ENCODE measurements at regions not wholly inside any gene's neighbourhood (a gene's known extent, or its start where the extent isn't known, plus 50 kb on each side); places are given as distances from the start of the nearest gene placed in this dataset.

GRCh38 chrX:42976746-42977366, 198.9 kb upstream of the PPP1R2C start:
- TF ChIP-seq TCF4 (CRISPR knock-in tag; IDR thresholded peaks at IDR 0.05; ENCODE audit: borderline replicate concordance) (no peak), ZFP30 (CRISPR knock-in tag; IDR thresholded peaks at IDR 0.05) (no peak), PPARA (CRISPR knock-in tag; IDR thresholded peaks at IDR 0.05; ENCODE audit: borderline replicate concordance) (no peak), RARB (CRISPR knock-in tag; IDR thresholded peaks at IDR 0.05) (no peak), ISL1 (CRISPR knock-in tag; IDR thresholded peaks at IDR 0.05) (no peak), BACH2 (CRISPR knock-in tag; IDR thresholded peaks at IDR 0.05; ENCODE audit: borderline replicate concordance) (no peak), CREB5 (CRISPR knock-in tag; IDR thresholded peaks at IDR 0.05; ENCODE audit: low read depth) (no peak), ZNF565 (CRISPR knock-in tag; conservative IDR thresholded peaks at IDR 0.05; ENCODE audit: low read depth) (no peak), OSR1 (CRISPR knock-in tag; IDR thresholded peaks at IDR 0.05) (no peak), ESRRG (CRISPR knock-in tag; IDR thresholded peaks at IDR 0.05) (no peak), ZNF8 (CRISPR knock-in tag; IDR thresholded peaks at IDR 0.05) (no peak), SNAI2 (CRISPR knock-in tag; IDR thresholded peaks at IDR 0.05) (no peak), ZNF70 (CRISPR knock-in tag; IDR thresholded peaks at IDR 0.05) (no peak), ZC3H10 (CRISPR knock-in tag; IDR thresholded peaks at IDR 0.05) (no peak), CSDC2 (CRISPR knock-in tag; IDR thresholded peaks at IDR 0.05) (no peak), CSRNP3 (CRISPR knock-in tag; IDR thresholded peaks at IDR 0.05) (no peak), TOX (CRISPR knock-in tag; IDR thresholded peaks at IDR 0.05; ENCODE audit: borderline replicate concordance) (no peak)
- TF ChIP-seq, protein P1, sequence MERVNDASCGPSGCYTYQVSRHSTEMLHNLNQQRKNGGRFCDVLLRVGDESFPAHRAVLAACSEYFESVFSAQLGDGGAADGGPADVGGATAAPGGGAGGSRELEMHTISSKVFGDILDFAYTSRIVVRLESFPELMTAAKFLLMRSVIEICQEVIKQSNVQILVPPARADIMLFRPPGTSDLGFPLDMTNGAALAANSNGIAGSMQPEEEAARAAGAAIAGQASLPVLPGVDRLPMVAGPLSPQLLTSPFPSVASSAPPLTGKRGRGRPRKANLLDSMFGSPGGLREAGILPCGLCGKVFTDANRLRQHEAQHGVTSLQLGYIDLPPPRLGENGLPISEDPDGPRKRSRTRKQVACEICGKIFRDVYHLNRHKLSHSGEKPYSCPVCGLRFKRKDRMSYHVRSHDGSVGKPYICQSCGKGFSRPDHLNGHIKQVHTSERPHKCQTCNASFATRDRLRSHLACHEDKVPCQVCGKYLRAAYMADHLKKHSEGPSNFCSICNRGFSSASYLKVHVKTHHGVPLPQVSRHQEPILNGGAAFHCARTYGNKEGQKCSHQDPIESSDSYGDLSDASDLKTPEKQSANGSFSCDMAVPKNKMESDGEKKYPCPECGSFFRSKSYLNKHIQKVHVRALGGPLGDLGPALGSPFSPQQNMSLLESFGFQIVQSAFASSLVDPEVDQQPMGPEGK (CRISPR knock-in tag; IDR thresholded peaks at IDR 0.05; ENCODE audit: borderline replicate concordance): no peak
- TF ChIP-seq, protein P2, sequence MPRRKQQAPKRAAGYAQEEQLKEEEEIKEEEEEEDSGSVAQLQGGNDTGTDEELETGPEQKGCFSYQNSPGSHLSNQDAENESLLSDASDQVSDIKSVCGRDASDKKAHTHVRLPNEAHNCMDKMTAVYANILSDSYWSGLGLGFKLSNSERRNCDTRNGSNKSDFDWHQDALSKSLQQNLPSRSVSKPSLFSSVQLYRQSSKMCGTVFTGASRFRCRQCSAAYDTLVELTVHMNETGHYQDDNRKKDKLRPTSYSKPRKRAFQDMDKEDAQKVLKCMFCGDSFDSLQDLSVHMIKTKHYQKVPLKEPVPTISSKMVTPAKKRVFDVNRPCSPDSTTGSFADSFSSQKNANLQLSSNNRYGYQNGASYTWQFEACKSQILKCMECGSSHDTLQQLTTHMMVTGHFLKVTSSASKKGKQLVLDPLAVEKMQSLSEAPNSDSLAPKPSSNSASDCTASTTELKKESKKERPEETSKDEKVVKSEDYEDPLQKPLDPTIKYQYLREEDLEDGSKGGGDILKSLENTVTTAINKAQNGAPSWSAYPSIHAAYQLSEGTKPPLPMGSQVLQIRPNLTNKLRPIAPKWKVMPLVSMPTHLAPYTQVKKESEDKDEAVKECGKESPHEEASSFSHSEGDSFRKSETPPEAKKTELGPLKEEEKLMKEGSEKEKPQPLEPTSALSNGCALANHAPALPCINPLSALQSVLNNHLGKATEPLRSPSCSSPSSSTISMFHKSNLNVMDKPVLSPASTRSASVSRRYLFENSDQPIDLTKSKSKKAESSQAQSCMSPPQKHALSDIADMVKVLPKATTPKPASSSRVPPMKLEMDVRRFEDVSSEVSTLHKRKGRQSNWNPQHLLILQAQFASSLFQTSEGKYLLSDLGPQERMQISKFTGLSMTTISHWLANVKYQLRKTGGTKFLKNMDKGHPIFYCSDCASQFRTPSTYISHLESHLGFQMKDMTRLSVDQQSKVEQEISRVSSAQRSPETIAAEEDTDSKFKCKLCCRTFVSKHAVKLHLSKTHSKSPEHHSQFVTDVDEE (CRISPR knock-in tag; IDR thresholded peaks at IDR 0.05): no peak
- TF ChIP-seq, protein P3, sequence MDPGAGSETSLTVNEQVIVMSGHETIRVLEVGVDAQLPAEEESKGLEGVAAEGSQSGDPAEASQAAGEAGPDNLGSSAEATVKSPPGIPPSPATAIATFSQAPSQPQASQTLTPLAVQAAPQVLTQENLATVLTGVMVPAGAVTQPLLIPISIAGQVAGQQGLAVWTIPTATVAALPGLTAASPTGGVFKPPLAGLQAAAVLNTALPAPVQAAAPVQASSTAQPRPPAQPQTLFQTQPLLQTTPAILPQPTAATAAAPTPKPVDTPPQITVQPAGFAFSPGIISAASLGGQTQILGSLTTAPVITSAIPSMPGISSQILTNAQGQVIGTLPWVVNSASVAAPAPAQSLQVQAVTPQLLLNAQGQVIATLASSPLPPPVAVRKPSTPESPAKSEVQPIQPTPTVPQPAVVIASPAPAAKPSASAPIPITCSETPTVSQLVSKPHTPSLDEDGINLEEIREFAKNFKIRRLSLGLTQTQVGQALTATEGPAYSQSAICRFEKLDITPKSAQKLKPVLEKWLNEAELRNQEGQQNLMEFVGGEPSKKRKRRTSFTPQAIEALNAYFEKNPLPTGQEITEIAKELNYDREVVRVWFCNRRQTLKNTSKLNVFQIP (CRISPR knock-in tag; IDR thresholded peaks at IDR 0.05; ENCODE audit: borderline replicate concordance, low read depth): no peak
- no peak for ATAC-seq

GRCh38 chrX:42978655-42979379, 200.9 kb upstream of the PPP1R2C start:
- ATAC-seq: no peak
- TF ChIP-seq TOX (CRISPR knock-in tag; IDR thresholded peaks at IDR 0.05; ENCODE audit: borderline replicate concordance): no peak
- TF ChIP-seq PPARA (CRISPR knock-in tag; IDR thresholded peaks at IDR 0.05; ENCODE audit: borderline replicate concordance): no peak
- TF ChIP-seq ARNTL (CRISPR knock-in tag; IDR thresholded peaks at IDR 0.05; ENCODE audit: borderline replicate concordance, low read depth): no peak
- no peak for TF ChIP-seq SNAI2 (CRISPR knock-in tag; IDR thresholded peaks at IDR 0.05)
- TF ChIP-seq, protein P2 (CRISPR knock-in tag; IDR thresholded peaks at IDR 0.05): no peak
- TF ChIP-seq CSRNP3 (CRISPR knock-in tag; IDR thresholded peaks at IDR 0.05): no peak
- TF ChIP-seq GLIS3 (CRISPR knock-in tag; IDR thresholded peaks at IDR 0.05): no peak
- no peak for TF ChIP-seq ISL1 (CRISPR knock-in tag; IDR thresholded peaks at IDR 0.05)
- no peak for TF ChIP-seq OSR1 (CRISPR knock-in tag; IDR thresholded peaks at IDR 0.05)
- no peak for TF ChIP-seq RARB (CRISPR knock-in tag; IDR thresholded peaks at IDR 0.05)
- TF ChIP-seq BACH2 (CRISPR knock-in tag; IDR thresholded peaks at IDR 0.05; ENCODE audit: borderline replicate concordance): no peak
- TF ChIP-seq, protein P1 (CRISPR knock-in tag; IDR thresholded peaks at IDR 0.05; ENCODE audit: borderline replicate concordance): no peak
